ENCODE measurements at regions not wholly inside any gene's neighbourhood (a gene's known extent, or its start where the extent isn't known, plus 50 kb on each side); places are given as distances from the start of the nearest gene placed in this dataset.

DNA sequence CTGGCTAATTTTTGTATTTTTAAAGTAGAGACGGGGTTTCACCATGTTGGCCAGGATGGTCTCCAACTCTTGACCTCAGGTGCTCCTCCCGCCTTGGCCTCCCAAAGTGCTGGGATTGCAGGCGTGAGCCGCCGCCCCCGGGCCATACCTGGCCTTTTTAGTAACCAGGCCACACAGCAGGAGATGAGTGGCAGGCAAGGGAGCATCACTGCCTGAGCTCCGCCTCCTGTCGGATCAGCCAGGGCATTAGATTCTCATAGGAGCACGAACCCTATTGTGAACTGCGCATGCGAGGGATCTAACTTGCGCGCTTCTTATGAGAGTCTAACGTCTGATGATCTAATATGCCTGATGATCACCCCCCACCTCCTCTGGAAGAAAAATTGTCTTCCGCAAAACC, 308.7 kb upstream of the PRMT6 start:
- Histone ChIP-seq H3K9me3 (replicated peaks; ENCODE audit: control insufficient read depth, insufficient read depth, low read length) (peaks cover 2% of the 10 kb centered on the region), H3K4me1 (ENCODE audit: control insufficient read depth, extremely low read depth, insufficient read depth, low read length) (no peaks in the 10 kb centered on the region), H3K27me3 (ENCODE audit: control insufficient read depth in 2 of 2, insufficient read depth in 2 of 2, low read length in 2 of 2) (no peaks in the 10 kb centered on the region), H3K79me2 (ENCODE audit: control insufficient read depth, insufficient read depth, low read length) (no peaks in the 10 kb centered on the region), H3K9ac (replicated peaks; ENCODE audit: extremely low read depth, insufficient read depth, low read length) (no peak overlapping the region), H3K4me2 (ENCODE audit: insufficient read depth, low read length) (no peak overlapping the region), H3K9me1 (replicated peaks; ENCODE audit: control insufficient read depth, extremely low read depth, insufficient read depth, low read length) (no peaks in the 10 kb centered on the region), H4K20me1 (replicated peaks; ENCODE audit: control insufficient read depth, extremely low read depth, insufficient read depth, low read length) (no peaks in the 10 kb centered on the region), H3K36me3 (ENCODE audit: control insufficient read depth in 2 of 2, extremely low read depth in 1 of 2, insufficient read depth in 2 of 2, low read length in 2 of 2) (no peaks in the 10 kb centered on the region), H3K4me3 (replicated peaks in 1 of 3; ENCODE audit: insufficient read depth in 1 of 3, low read depth in 1 of 3, low read length in 3 of 3) (no peak overlapping the region), H2AFZ (ENCODE audit: low read depth, low read length) (no peak overlapping the region), H3K27ac (ENCODE audit: insufficient read depth, low read depth, low read length) (no peak overlapping the region)
- dilution Hi-C loops (cut with MboI; ENCODE audit: extremely low pct_ligation_motif_present, low sequenced_read_pairs): no loop called here
- FAIRE-seq: no peak
- TF ChIP-seq EZH2 (IDR thresholded peaks at IDR 0.05; ENCODE audit: borderline replicate concordance, low read depth, low read length, severe bottlenecking) (no peak), GATA2 (IDR thresholded peaks at IDR 0.05; ENCODE audit: insufficient read depth, insufficient read length, low read depth, low read length) (no peak), MYC (IDR thresholded peaks at IDR 0.05; ENCODE audit: low read depth, low read length) (no peak), FOS (IDR thresholded peaks at IDR 0.05; ENCODE audit: borderline replicate concordance, insufficient read depth, low read length) (no peak)
- TF ChIP-seq, protein P1, sequence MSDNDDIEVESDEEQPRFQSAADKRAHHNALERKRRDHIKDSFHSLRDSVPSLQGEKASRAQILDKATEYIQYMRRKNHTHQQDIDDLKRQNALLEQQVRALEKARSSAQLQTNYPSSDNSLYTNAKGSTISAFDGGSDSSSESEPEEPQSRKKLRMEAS (IDR thresholded peaks at IDR 0.05; ENCODE audit: insufficient read depth, insufficient read length): no peak
- TF ChIP-seq, protein P2, sequence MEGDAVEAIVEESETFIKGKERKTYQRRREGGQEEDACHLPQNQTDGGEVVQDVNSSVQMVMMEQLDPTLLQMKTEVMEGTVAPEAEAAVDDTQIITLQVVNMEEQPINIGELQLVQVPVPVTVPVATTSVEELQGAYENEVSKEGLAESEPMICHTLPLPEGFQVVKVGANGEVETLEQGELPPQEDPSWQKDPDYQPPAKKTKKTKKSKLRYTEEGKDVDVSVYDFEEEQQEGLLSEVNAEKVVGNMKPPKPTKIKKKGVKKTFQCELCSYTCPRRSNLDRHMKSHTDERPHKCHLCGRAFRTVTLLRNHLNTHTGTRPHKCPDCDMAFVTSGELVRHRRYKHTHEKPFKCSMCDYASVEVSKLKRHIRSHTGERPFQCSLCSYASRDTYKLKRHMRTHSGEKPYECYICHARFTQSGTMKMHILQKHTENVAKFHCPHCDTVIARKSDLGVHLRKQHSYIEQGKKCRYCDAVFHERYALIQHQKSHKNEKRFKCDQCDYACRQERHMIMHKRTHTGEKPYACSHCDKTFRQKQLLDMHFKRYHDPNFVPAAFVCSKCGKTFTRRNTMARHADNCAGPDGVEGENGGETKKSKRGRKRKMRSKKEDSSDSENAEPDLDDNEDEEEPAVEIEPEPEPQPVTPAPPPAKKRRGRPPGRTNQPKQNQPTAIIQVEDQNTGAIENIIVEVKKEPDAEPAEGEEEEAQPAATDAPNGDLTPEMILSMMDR (IDR thresholded peaks at IDR 0.05; ENCODE audit: extremely low read depth in 1 of 2, insufficient read depth in 1 of 2, low read depth in 1 of 2, low read length in 2 of 2): no peak
- CTCF ChIA-PET: no interaction called here
- DNase-seq (ENCODE audit: low read depth, low spot score): no peak
- POLR2A ChIA-PET: no interaction called here
- intact Hi-C loops (cut with micrococcal nuclease): no loop called here
- BruUV-seq (replicated peaks): no TSS peak

- Histone ChIP-seq H3K4me2 (ENCODE audit: insufficient read depth, low read length) (no peak overlapping the region), H3K9me3 (replicated peaks; ENCODE audit: control insufficient read depth, insufficient read depth, low read length) (peaks cover 2% of the 10 kb centered on the region), H3K79me2 (ENCODE audit: control insufficient read depth, insufficient read depth, low read length) (no peaks in the 10 kb centered on the region), H4K20me1 (replicated peaks; ENCODE audit: control insufficient read depth, extremely low read depth, insufficient read depth, low read length) (no peaks in the 10 kb centered on the region), H3K4me3 (replicated peaks in 1 of 3; ENCODE audit: insufficient read depth in 1 of 3, low read depth in 1 of 3, low read length in 3 of 3) (no peak overlapping the region), H3K36me3 (ENCODE audit: control insufficient read depth in 2 of 2, extremely low read depth in 1 of 2, insufficient read depth in 2 of 2, low read length in 2 of 2) (no peaks in the 10 kb centered on the region), H3K9ac (replicated peaks; ENCODE audit: extremely low read depth, insufficient read depth, low read length) (no peak overlapping the region), H2AFZ (ENCODE audit: low read depth, low read length) (no peak overlapping the region), H3K27me3 (ENCODE audit: control insufficient read depth in 2 of 2, insufficient read depth in 2 of 2, low read length in 2 of 2) (no peaks in the 10 kb centered on the region), H3K9me1 (replicated peaks; ENCODE audit: control insufficient read depth, extremely low read depth, insufficient read depth, low read length) (no peaks in the 10 kb centered on the region), H3K27ac (ENCODE audit: insufficient read depth, low read depth, low read length) (no peak overlapping the region), H3K4me1 (ENCODE audit: control insufficient read depth, extremely low read depth, insufficient read depth, low read length) (no peaks in the 10 kb centered on the region)
- FAIRE-seq (no peak), DNase-seq (ENCODE audit: low read depth, low spot score) (no peak)
- dilution Hi-C loops (cut with MboI; ENCODE audit: extremely low pct_ligation_motif_present, low sequenced_read_pairs): no loop called here
- intact Hi-C loops (cut with micrococcal nuclease): no loop called here
- ChIA-PET POLR2A (no interaction called here), CTCF (no interaction called here)
- TF ChIP-seq, protein P1 (IDR thresholded peaks at IDR 0.05; ENCODE audit: insufficient read depth, insufficient read length): no peak
- TF ChIP-seq GATA2 (IDR thresholded peaks at IDR 0.05; ENCODE audit: insufficient read depth, insufficient read length, low read depth, low read length) (no peak), POLR2A (IDR thresholded peaks at IDR 0.05; ENCODE audit: low read depth, low read length) (no peak), POLR2AphosphoS5 (IDR thresholded peaks at IDR 0.05; ENCODE audit: insufficient read depth, low read depth, low read length) (no peak), MYC (IDR thresholded peaks at IDR 0.05; ENCODE audit: low read depth, low read length) (no peak), JUN (IDR thresholded peaks at IDR 0.05; ENCODE audit: borderline replicate concordance, insufficient read depth, insufficient read length, low read depth) (no peak), EZH2 (IDR thresholded peaks at IDR 0.05; ENCODE audit: borderline replicate concordance, low read depth, low read length, severe bottlenecking) (no peak), FOS (IDR thresholded peaks at IDR 0.05; ENCODE audit: borderline replicate concordance, insufficient read depth, low read length) (no peak)
- TF ChIP-seq, protein P2 (IDR thresholded peaks at IDR 0.05; ENCODE audit: extremely low read depth in 1 of 2, insufficient read depth in 1 of 2, low read depth in 1 of 2, low read length in 2 of 2): no peak
- BruUV-seq (replicated peaks): no TSS peak
Measured at GRCh38 chr1:106748606-106749005, 307.9 kb upstream of the PRMT6 start.

All from endothelial cell of umbilical vein (primary cell).